Subcutaneous abdominal adipose tissue (tissue), 5 donors: ENCODE measurements at regions not wholly inside any gene's neighbourhood (a gene's known extent, or its start where the extent isn't known, plus 50 kb on each side); places are given as distances from the start of the nearest gene placed in this dataset.
"Not testable (repeated sequence)": the region's sequence is repeated elsewhere in the genome, so short reads cannot be mapped to it uniquely, and the experiment has no call there.

ENCODE experiments used
- H3K27ac ChIP-seq: one replicate; pipeline ENCODE4 v1.7.0; 2013; ENCODE audit warnings: low read depth, mild to moderate bottlenecking, inconsistent platforms, low read length, moderate library complexity
- H3K27me3 ChIP-seq, 5 donors: one replicate each; pipeline ENCODE4 v1.7.0; 2013; ENCODE audit warnings: low read length in 5 of 5, inconsistent platforms in 1 of 5; ENCODE audit not compliant: control insufficient read depth in 5 of 5, insufficient read depth in 4 of 5
- H3K36me3 ChIP-seq, 5 donors: one replicate each; pipeline ENCODE4 v1.7.0; 2013; ENCODE audit warnings: low read length in 5 of 5; ENCODE audit not compliant: control insufficient read depth in 5 of 5, insufficient read depth in 5 of 5
- H3K4me1 ChIP-seq, 5 donors: one replicate each; pipeline ENCODE4 v1.7.0; 2013; ENCODE audit warnings: low read length in 5 of 5, mild to moderate bottlenecking in 3 of 5, moderate library complexity in 1 of 5; ENCODE audit not compliant: control insufficient read depth in 5 of 5, insufficient read depth in 5 of 5
- H3K4me3 ChIP-seq, 5 donors: one replicate each; pipeline ENCODE4 v1.7.0; 2013; ENCODE audit warnings: low read length in 5 of 5, low read depth in 1 of 5
- H3K9ac ChIP-seq, 5 donors: one replicate each; pipeline ENCODE4 v1.7.0; 2013; ENCODE audit warnings: low read length in 5 of 5, mild to moderate bottlenecking in 4 of 5, moderate library complexity in 3 of 5
- H3K9me3 ChIP-seq, 5 donors: one replicate each; pipeline ENCODE4 v1.7.0; 2013; ENCODE audit warnings: low read length in 5 of 5; ENCODE audit not compliant: control insufficient read depth in 5 of 5
- donor health status: healthy.
- donor health status: healthy.
- donor health status: healthy.
- donor health status: healthy.
- donor health status: healthy.

GRCh38 chr10:78462726-78463228 lies 429.1 kb downstream of the RPS24 start:
- H3K27ac ChIP-seq = no peak overlapping the region
- H3K4me3 ChIP-seq = no peak overlapping the region
- no peaks in the 10 kb centered on the region for H3K4me1 ChIP-seq
- H3K9me3 ChIP-seq = no peaks in the 10 kb centered on the region
- peaks cover 0 to 3% (median 0%) of the 10 kb centered on the region in 5 donors for H3K27me3 ChIP-seq
- no peaks in the 10 kb centered on the region for H3K36me3 ChIP-seq
- H3K9ac ChIP-seq = no peak overlapping the region

GRCh38 chr10:78464118-78464855 lies 430.6 kb downstream of the RPS24 start:
- H3K36me3 ChIP-seq = no peaks in the 10 kb centered on the region
- H3K4me3 ChIP-seq = no peak overlapping the region
- no peaks in the 10 kb centered on the region for H3K4me1 ChIP-seq
- no peaks in the 10 kb centered on the region for H3K9me3 ChIP-seq
- H3K27ac ChIP-seq = no peak overlapping the region
- peaks cover 0 to 3% (median 0%) of the 10 kb centered on the region in 5 donors for H3K27me3 ChIP-seq
- no peak overlapping the region for H3K9ac ChIP-seq

GRCh38 chr10:78464856-78465267 lies 431.2 kb downstream of the RPS24 start:
- Histone ChIP-seq H3K9ac (no peak overlapping the region), H3K9me3 (no peaks in the 10 kb centered on the region), H3K4me3 (no peak overlapping the region), H3K27me3 (peaks cover 0 to 3% (median 0%) of the 10 kb centered on the region in 5 donors), H3K36me3 (no peaks in the 10 kb centered on the region), H3K4me1 (no peaks in the 10 kb centered on the region), H3K27ac (no peak overlapping the region)

- Histone ChIP-seq H3K27ac (no peak overlapping the region), H3K36me3 (no peaks in the 10 kb centered on the region), H3K4me3 (no peak overlapping the region), H3K9me3 (no peaks in the 10 kb centered on the region), H3K27me3 (peaks cover 0 to 3% (median 0%) of the 10 kb centered on the region in 5 donors), H3K4me1 (no peaks in the 10 kb centered on the region), H3K9ac (no peak overlapping the region)
Observed at GRCh38 chr10:78465431-78465830, 431.8 kb downstream of the RPS24 start.

GRCh38 chr10:78467496-78468106 lies 433.9 kb downstream of the RPS24 start:
- Histone ChIP-seq H3K27me3 (peaks cover 0 to 3% (median 0%) of the 10 kb centered on the region in 5 donors), H3K9me3 (no peaks in the 10 kb centered on the region), H3K36me3 (no peaks in the 10 kb centered on the region), H3K27ac (no peak overlapping the region), H3K4me1 (no peaks in the 10 kb centered on the region), H3K9ac (no peak overlapping the region), H3K4me3 (no peak overlapping the region)

- H3K9ac ChIP-seq, H3K9me3 ChIP-seq, H3K36me3 ChIP-seq, H3K4me3 ChIP-seq, H3K27ac ChIP-seq, H3K27me3 ChIP-seq, H3K4me1 ChIP-seq: not testable (repeated sequence)
Observed at GRCh38 chr10:78468731-78469130, 435.1 kb downstream of the RPS24 start.

- no peaks in the 10 kb centered on the region for H3K36me3 ChIP-seq
- no peak overlapping the region for H3K27ac ChIP-seq
- no peaks in the 10 kb centered on the region for H3K9me3 ChIP-seq
- no peak overlapping the region for H3K9ac ChIP-seq
- H3K27me3 ChIP-seq = no peaks in the 10 kb centered on the region
- H3K4me3 ChIP-seq = no peak overlapping the region
- no peaks in the 10 kb centered on the region for H3K4me1 ChIP-seq
Observed at GRCh38 chr10:78470267-78471103, 436.8 kb downstream of the RPS24 start.

GRCh38 chr10:78471326-78471722 lies 437.7 kb downstream of the RPS24 start:
- H3K4me3 ChIP-seq = no peak overlapping the region
- no peak overlapping the region for H3K27ac ChIP-seq
- no peaks in the 10 kb centered on the region for H3K9me3 ChIP-seq
- no peaks in the 10 kb centered on the region for H3K27me3 ChIP-seq
- H3K4me1 ChIP-seq = no peaks in the 10 kb centered on the region
- no peak overlapping the region for H3K9ac ChIP-seq
- H3K36me3 ChIP-seq = no peaks in the 10 kb centered on the region

GRCh38 chr10:78471723-78472550 lies 438.3 kb downstream of the RPS24 start:
- H3K4me3 ChIP-seq = no peak overlapping the region
- H3K4me1 ChIP-seq = no peaks in the 10 kb centered on the region
- H3K27ac ChIP-seq = no peak overlapping the region
- no peaks in the 10 kb centered on the region for H3K9me3 ChIP-seq
- H3K9ac ChIP-seq = no peak overlapping the region
- H3K27me3 ChIP-seq = peaks cover 0 to 2% (median 0%) of the 10 kb centered on the region in 5 donors
- no peaks in the 10 kb centered on the region for H3K36me3 ChIP-seq
